DND-41 (cell line): ENCODE measurements at regions not wholly inside any gene's neighbourhood (a gene's known extent, or its start where the extent isn't known, plus 50 kb on each side); places are given as distances from the start of the nearest gene placed in this dataset.

Experiments
- CTCF ChIP-seq: IDR thresholded peaks from 2 replicates; pipeline ENCODE4 v1.5.1; 2012; ENCODE audit warnings: borderline replicate concordance, low read length, moderate library complexity, mild to moderate bottlenecking; ENCODE audit not compliant: poor library complexity, severe bottlenecking; ENCODE audit errors: extremely low read depth
- EZH2 ChIP-seq: IDR thresholded peaks from 3 replicates; pipeline ENCODE4 v1.6.1; 2012; ENCODE audit warnings: borderline replicate concordance, low read depth, mild to moderate bottlenecking, moderate library complexity, low read length, inconsistent platforms; ENCODE audit not compliant: severe bottlenecking

- TF ChIP-seq CTCF (no peak), EZH2 (no peak)
Measured at GRCh38 chr10:88023676-88024075, 160.3 kb downstream of the PTEN start.
